ENCODE measurements at regions not wholly inside any gene's neighbourhood (a gene's known extent, or its start where the extent isn't known, plus 50 kb on each side); places are given as distances from the start of the nearest gene placed in this dataset.

DNA sequence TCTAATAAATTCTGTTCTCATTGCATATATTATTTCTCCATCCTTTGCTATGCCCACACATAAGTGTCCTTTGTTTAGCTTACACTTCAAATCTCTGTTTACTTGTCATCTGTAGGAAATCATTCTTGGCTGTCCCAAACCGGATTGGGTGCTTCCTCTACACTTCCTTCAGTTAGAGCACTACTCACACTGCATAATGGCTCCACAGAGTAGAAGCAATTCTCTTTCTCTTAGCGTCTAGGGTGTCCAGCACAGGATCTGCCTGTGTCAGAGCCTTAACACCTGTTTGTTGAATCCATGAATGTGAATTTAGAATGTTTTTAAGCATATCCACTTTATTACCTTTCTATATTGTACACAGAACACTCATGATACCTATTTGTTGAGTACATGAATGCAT is 87.0 kb upstream of the BMP2 start:
- no peaks in the 10 kb centered on the region for H3K9me3 ChIP-seq (ENCODE audit: low read length)
- H3K9ac ChIP-seq (ENCODE audit: low read length): no peak overlapping the region
- H3K27me3 ChIP-seq (ENCODE audit: insufficient read depth, low read depth, low read length): no peaks in the 10 kb centered on the region
- H3K4me3 ChIP-seq (ENCODE audit: low read length): no peak overlapping the region
- H3K79me2 ChIP-seq (replicated peaks; ENCODE audit: insufficient read depth, low read length): no peaks in the 10 kb centered on the region
- H3K4me2 ChIP-seq (ENCODE audit: low read length): no peak overlapping the region
- TF ChIP-seq MXI1 (conservative IDR thresholded peaks at IDR 0.05; ENCODE audit: poor library complexity, severe bottlenecking): no peak
- TF ChIP-seq, protein P1, sequence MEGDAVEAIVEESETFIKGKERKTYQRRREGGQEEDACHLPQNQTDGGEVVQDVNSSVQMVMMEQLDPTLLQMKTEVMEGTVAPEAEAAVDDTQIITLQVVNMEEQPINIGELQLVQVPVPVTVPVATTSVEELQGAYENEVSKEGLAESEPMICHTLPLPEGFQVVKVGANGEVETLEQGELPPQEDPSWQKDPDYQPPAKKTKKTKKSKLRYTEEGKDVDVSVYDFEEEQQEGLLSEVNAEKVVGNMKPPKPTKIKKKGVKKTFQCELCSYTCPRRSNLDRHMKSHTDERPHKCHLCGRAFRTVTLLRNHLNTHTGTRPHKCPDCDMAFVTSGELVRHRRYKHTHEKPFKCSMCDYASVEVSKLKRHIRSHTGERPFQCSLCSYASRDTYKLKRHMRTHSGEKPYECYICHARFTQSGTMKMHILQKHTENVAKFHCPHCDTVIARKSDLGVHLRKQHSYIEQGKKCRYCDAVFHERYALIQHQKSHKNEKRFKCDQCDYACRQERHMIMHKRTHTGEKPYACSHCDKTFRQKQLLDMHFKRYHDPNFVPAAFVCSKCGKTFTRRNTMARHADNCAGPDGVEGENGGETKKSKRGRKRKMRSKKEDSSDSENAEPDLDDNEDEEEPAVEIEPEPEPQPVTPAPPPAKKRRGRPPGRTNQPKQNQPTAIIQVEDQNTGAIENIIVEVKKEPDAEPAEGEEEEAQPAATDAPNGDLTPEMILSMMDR (IDR thresholded peaks at IDR 0.05; ENCODE audit: poor library complexity, severe bottlenecking): no peak
- no peak for TF ChIP-seq EZH2 (IDR thresholded peaks at IDR 0.05; ENCODE audit: borderline replicate concordance, insufficient read depth, low read length, poor library complexity, severe bottlenecking)
- TF ChIP-seq, protein P2, sequence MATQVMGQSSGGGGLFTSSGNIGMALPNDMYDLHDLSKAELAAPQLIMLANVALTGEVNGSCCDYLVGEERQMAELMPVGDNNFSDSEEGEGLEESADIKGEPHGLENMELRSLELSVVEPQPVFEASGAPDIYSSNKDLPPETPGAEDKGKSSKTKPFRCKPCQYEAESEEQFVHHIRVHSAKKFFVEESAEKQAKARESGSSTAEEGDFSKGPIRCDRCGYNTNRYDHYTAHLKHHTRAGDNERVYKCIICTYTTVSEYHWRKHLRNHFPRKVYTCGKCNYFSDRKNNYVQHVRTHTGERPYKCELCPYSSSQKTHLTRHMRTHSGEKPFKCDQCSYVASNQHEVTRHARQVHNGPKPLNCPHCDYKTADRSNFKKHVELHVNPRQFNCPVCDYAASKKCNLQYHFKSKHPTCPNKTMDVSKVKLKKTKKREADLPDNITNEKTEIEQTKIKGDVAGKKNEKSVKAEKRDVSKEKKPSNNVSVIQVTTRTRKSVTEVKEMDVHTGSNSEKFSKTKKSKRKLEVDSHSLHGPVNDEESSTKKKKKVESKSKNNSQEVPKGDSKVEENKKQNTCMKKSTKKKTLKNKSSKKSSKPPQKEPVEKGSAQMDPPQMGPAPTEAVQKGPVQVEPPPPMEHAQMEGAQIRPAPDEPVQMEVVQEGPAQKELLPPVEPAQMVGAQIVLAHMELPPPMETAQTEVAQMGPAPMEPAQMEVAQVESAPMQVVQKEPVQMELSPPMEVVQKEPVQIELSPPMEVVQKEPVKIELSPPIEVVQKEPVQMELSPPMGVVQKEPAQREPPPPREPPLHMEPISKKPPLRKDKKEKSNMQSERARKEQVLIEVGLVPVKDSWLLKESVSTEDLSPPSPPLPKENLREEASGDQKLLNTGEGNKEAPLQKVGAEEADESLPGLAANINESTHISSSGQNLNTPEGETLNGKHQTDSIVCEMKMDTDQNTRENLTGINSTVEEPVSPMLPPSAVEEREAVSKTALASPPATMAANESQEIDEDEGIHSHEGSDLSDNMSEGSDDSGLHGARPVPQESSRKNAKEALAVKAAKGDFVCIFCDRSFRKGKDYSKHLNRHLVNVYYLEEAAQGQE (IDR thresholded peaks at IDR 0.05; ENCODE audit: borderline replicate concordance): no peak
- no peak for TF ChIP-seq SMC3 (conservative IDR thresholded peaks at IDR 0.05; ENCODE audit: poor library complexity)
- no peak for TF ChIP-seq POLR2AphosphoS5 (IDR thresholded peaks at IDR 0.05)
- TF ChIP-seq TAF1 (IDR thresholded peaks at IDR 0.05; ENCODE audit: low read depth): no peak
- TF ChIP-seq RAD21 (conservative IDR thresholded peaks at IDR 0.05): no peak
- H3K9me2 ChIP-seq (ENCODE audit: insufficient read depth, low read length): no peaks in the 10 kb centered on the region
- no peak overlapping the region for H2AFZ ChIP-seq (ENCODE audit: low read depth, low read length)
- no peaks in the 10 kb centered on the region for H3K36me3 ChIP-seq (ENCODE audit: insufficient read depth, low read length)
- H3F3A ChIP-seq (ENCODE audit: insufficient read depth, low read length, poor library complexity, severe bottlenecking): no peaks in the 10 kb centered on the region
- no peaks in the 10 kb centered on the region for H4K20me1 ChIP-seq (ENCODE audit: insufficient read depth)
- no peak overlapping the region for H3K27ac ChIP-seq (ENCODE audit: low read length)

DNA sequence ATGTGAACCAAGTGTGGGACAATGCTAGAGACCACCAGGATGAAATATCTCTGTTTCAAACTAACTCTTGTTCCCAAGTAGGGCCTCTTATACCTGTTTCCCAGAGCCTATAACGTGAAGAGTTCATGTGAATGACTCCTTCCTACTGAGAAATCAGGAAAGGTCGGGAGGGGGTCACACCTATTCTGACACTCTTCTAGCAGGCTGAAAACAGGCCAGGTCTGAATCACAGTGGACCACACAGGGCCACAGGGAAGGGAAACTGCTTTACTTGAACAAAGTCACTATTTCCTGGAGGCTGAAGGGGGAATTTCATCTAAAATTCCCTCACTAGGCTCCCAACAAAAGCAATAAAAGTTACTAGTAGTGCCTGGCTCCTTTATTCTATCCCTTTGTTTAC is 88.4 kb upstream of the BMP2 start:
- H3K4me2 ChIP-seq (ENCODE audit: low read length): no peak overlapping the region
- H2AFZ ChIP-seq (ENCODE audit: low read depth, low read length): no peak overlapping the region
- H3K27ac ChIP-seq (ENCODE audit: low read length): no peak overlapping the region
- H3K9ac ChIP-seq (ENCODE audit: low read length): no peak overlapping the region
- H4K20me1 ChIP-seq (ENCODE audit: insufficient read depth): no peaks in the 10 kb centered on the region
- TF ChIP-seq, protein P1 (IDR thresholded peaks at IDR 0.05; ENCODE audit: poor library complexity, severe bottlenecking): no peak
- TF ChIP-seq RAD21 (conservative IDR thresholded peaks at IDR 0.05): no peak
- TF ChIP-seq, protein P2 (IDR thresholded peaks at IDR 0.05; ENCODE audit: borderline replicate concordance): no peak
- no peak for TF ChIP-seq EP300 (conservative IDR thresholded peaks at IDR 0.05; ENCODE audit: poor library complexity, severe bottlenecking)
- no peak for TF ChIP-seq EZH2 (IDR thresholded peaks at IDR 0.05; ENCODE audit: borderline replicate concordance, insufficient read depth, low read length, poor library complexity, severe bottlenecking)
- no peak for TF ChIP-seq TAF1 (IDR thresholded peaks at IDR 0.05; ENCODE audit: low read depth)
- no peak for TF ChIP-seq MXI1 (conservative IDR thresholded peaks at IDR 0.05; ENCODE audit: poor library complexity, severe bottlenecking)
- TF ChIP-seq SMC3 (conservative IDR thresholded peaks at IDR 0.05; ENCODE audit: poor library complexity): no peak
- TF ChIP-seq POLR2AphosphoS5 (IDR thresholded peaks at IDR 0.05): no peak
- H3K36me3 ChIP-seq (ENCODE audit: insufficient read depth, low read length): no peaks in the 10 kb centered on the region
- no peaks in the 10 kb centered on the region for H3K9me3 ChIP-seq (ENCODE audit: low read length)
- H3K79me2 ChIP-seq (replicated peaks; ENCODE audit: insufficient read depth, low read length): no peaks in the 10 kb centered on the region
- H3K27me3 ChIP-seq (ENCODE audit: insufficient read depth, low read depth, low read length): no peaks in the 10 kb centered on the region
- no peaks in the 10 kb centered on the region for H3F3A ChIP-seq (ENCODE audit: insufficient read depth, low read length, poor library complexity, severe bottlenecking)
- H3K4me3 ChIP-seq (ENCODE audit: low read length): no peak overlapping the region
- no peaks in the 10 kb centered on the region for H3K9me2 ChIP-seq (ENCODE audit: insufficient read depth, low read length)
